Thyroid gland (tissue), 4 donors: ENCODE measurements at regions not wholly inside any gene's neighbourhood (a gene's known extent, or its start where the extent isn't known, plus 50 kb on each side); places are given as distances from the start of the nearest gene placed in this dataset.

ENCODE experiments used
- DNase-seq, 2 donors: peaks; one replicate each; pipeline ENCODE4 v3.0.0-alpha.2; 2019
- H3K27ac ChIP-seq, 3 donors: fragments of 200-600 bp; sonication (generic); 1 replicate in 2 of 3; 2 replicates in 1 of 3; pipeline ENCODE4 v1.5.1; 2016 to 2019; ENCODE audit warnings: mild to moderate bottlenecking in 1 of 3, moderate library complexity in 1 of 3
- H3K27me3 ChIP-seq: fragments of 200-600 bp; sonication (generic); one replicate; pipeline ENCODE4 v1.5.1; 2019
- H3K36me3 ChIP-seq, 2 donors: fragments of 200-600 bp; sonication (generic); one replicate each; pipeline ENCODE4 v1.5.1; 2016 to 2019
- H3K4me1 ChIP-seq, 2 donors: fragments of 200-600 bp; sonication (generic); one replicate each; pipeline ENCODE4 v1.5.1; 2017 to 2019
- H3K4me3 ChIP-seq, 3 donors: fragments of 200-600 bp; sonication (generic); replicated peaks in 1 of 3; 1 replicate in 2 of 3; 2 replicates in 1 of 3; pipeline ENCODE4 v1.5.1; 2016; ENCODE audit warnings: mild to moderate bottlenecking in 1 of 3
- H3K9me3 ChIP-seq: fragments of 200-600 bp; sonication (generic); one replicate; pipeline ENCODE4 v1.5.1; 2017
- CTCF ChIP-seq, 6 experiments: fragments of 200-600 bp in 3 of 6; fragments of 450-650 bp in 3 of 6; sonication (generic) in 3 of 6; IDR thresholded peaks; one replicate each; pipeline ENCODE4 v1.5.1; 2016 to 2019; ENCODE audit warnings: antibody characterized with exemption in 6 of 6, mild to moderate bottlenecking in 2 of 6, inconsistent platforms in 1 of 6, moderate library complexity in 1 of 6
- POLR2A ChIP-seq, 2 donors: fragments of 450-650 bp; IDR thresholded peaks; one replicate each; pipeline ENCODE4 v1.6.1; 2017; ENCODE audit warnings: antibody characterized with exemption in 2 of 2, mild to moderate bottlenecking in 2 of 2, moderate library complexity in 1 of 2
- WGBS, 2 donors: methylation state at CpG; one replicate each; pipeline ENCODE4 v1.1.5; 2017; 5-methylcytosine and 5-hydroxymethylcytosine counted together
- intact Hi-C: fragments of 100-400 bp; cut with DNase I; formaldehyde crosslinking; loops from one replicate; pipeline ENCODE4 v1.15.1; 2023

- TF ChIP-seq POLR2A (IDR thresholded peaks at IDR 0.05): no peak
- no peak for TF ChIP-seq CTCF (IDR thresholded peaks at IDR 0.05)
- intact Hi-C loops: no loop called here
- H3K9me3 ChIP-seq: no peaks in the 10 kb centered on the region
- no peak overlapping the region for H3K4me3 ChIP-seq
- no peaks in the 10 kb centered on the region for H3K36me3 ChIP-seq
- no peaks in the 10 kb centered on the region for H3K4me1 ChIP-seq
- H3K27ac ChIP-seq: no peak overlapping the region
- WGBS, 2 donors: 92 to 100% methylated on average over 1 of the region's 1 CpG
- DNase-seq: no peak
- H3K27me3 ChIP-seq: no peaks in the 10 kb centered on the region
These were observed 421.6 kb downstream of the PCDH7 start for GRCh38 chr4:31141832-31142142.

DNA sequence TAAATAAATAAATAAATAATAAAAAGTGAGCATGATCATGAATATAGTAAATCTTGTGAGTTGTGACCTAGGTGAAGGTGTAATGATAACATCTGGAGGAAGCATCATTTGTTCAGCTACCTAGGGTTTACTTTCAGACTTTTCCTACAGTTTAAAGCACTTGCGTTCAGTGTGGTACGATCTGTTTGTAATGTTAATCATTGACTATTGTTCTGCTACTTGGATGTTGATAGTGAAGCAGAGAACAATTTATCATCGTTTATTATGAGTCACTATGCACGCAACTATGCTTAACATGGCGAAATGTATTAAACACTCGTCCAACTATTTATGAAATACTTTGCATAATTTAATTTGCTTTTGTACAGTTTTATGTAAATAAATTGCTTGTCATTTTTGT is 426.2 kb downstream of the PCDH7 start:
- TF ChIP-seq POLR2A (IDR thresholded peaks at IDR 0.05) (no peak), CTCF (IDR thresholded peaks at IDR 0.05) (no peak)
- WGBS, 2 donors: 94% methylated on average over 6 of the region's 6 CpGs
- Histone ChIP-seq H3K4me1 (no peaks in the 10 kb centered on the region), H3K27me3 (no peaks in the 10 kb centered on the region), H3K9me3 (no peaks in the 10 kb centered on the region), H3K27ac (no peak overlapping the region), H3K4me3 (no peak overlapping the region), H3K36me3 (no peaks in the 10 kb centered on the region)
- intact Hi-C loops: no loop called here
- no peak for DNase-seq

DNA sequence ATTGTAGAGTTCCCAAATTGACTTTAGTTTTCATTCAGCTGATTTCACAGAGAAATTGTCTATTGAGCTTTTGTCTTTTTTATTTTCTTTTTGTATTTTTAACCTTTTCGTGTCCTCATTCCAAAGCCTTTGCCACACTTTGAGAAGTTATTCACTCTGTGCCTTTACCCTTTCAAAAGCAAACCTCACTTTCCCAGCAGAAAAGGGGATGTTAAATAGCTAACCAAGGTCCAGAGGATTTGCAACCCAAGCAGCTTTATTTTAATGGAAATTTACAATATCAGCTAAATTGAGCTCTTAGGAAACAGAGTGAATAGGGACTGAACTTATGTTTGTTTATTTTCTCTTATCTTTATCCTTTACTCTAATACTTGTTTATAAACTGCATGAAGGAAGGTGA is 428.8 kb downstream of the PCDH7 start:
- H3K27me3 ChIP-seq: no peaks in the 10 kb centered on the region
- intact Hi-C loops: no loop called here
- WGBS, 2 donors: 58 to 63% methylated on average over 1 of the region's 1 CpG
- no peak for DNase-seq
- H3K27ac ChIP-seq: no peak overlapping the region
- H3K36me3 ChIP-seq: no peaks in the 10 kb centered on the region
- H3K9me3 ChIP-seq: no peaks in the 10 kb centered on the region
- no peak overlapping the region for H3K4me3 ChIP-seq
- no peaks in the 10 kb centered on the region for H3K4me1 ChIP-seq
- TF ChIP-seq POLR2A (IDR thresholded peaks at IDR 0.05) (no peak), CTCF (IDR thresholded peaks at IDR 0.05) (no peak)

GRCh38 chr4:31156221-31156620 is 436.1 kb downstream of the PCDH7 start:
- TF ChIP-seq CTCF (IDR thresholded peaks at IDR 0.05) (no peak), POLR2A (IDR thresholded peaks at IDR 0.05) (no peak)
- no peaks in the 10 kb centered on the region for H3K4me1 ChIP-seq
- H3K27ac ChIP-seq: no peak overlapping the region
- DNase-seq: no peak
- H3K4me3 ChIP-seq: no peak overlapping the region
- H3K27me3 ChIP-seq: peaks cover 2% of the 10 kb centered on the region
- no peaks in the 10 kb centered on the region for H3K9me3 ChIP-seq
- no peaks in the 10 kb centered on the region for H3K36me3 ChIP-seq
- 87 to 88% methylated on average over 1 of the region's 1 CpG for WGBS, 2 donors
- intact Hi-C loops: no loop called here

GRCh38 chr4:31160146-31160545 is 440.0 kb downstream of the PCDH7 start:
- Histone ChIP-seq H3K4me1 (no peaks in the 10 kb centered on the region), H3K4me3 (no peak overlapping the region), H3K27me3 (peaks cover 2% of the 10 kb centered on the region), H3K36me3 (no peaks in the 10 kb centered on the region), H3K27ac (no peak overlapping the region), H3K9me3 (no peaks in the 10 kb centered on the region)
- 77 to 81% methylated on average over 3 of the region's 3 CpGs for WGBS, 2 donors
- TF ChIP-seq POLR2A (IDR thresholded peaks at IDR 0.05) (no peak), CTCF (IDR thresholded peaks at IDR 0.05) (no peak)
- no peak for DNase-seq
- intact Hi-C loops: no loop called here
